ENCODE measurements at regions not wholly inside any gene's neighbourhood (a gene's known extent, or its start where the extent isn't known, plus 50 kb on each side); places are given as distances from the start of the nearest gene placed in this dataset.

DNA sequence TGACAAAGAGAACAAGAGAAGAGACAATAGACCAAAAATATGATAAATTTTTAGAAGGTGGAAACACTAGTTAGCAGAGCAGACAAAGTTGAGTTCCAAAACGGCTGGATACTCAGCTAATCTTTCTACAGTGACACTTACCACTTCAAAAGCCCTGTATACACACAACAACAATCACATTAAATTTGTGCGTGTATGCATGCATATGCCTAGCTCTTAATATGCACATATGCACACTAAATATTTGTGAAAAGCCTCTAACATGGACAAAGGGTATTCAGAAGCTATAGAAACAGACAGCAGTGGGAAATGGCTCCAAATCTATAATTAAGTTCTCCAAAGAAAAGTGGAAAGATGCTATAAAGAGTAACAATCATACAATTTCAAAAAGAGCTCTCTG lies 476.4 kb downstream of the HTR7 start:
- TF ChIP-seq, protein P1, sequence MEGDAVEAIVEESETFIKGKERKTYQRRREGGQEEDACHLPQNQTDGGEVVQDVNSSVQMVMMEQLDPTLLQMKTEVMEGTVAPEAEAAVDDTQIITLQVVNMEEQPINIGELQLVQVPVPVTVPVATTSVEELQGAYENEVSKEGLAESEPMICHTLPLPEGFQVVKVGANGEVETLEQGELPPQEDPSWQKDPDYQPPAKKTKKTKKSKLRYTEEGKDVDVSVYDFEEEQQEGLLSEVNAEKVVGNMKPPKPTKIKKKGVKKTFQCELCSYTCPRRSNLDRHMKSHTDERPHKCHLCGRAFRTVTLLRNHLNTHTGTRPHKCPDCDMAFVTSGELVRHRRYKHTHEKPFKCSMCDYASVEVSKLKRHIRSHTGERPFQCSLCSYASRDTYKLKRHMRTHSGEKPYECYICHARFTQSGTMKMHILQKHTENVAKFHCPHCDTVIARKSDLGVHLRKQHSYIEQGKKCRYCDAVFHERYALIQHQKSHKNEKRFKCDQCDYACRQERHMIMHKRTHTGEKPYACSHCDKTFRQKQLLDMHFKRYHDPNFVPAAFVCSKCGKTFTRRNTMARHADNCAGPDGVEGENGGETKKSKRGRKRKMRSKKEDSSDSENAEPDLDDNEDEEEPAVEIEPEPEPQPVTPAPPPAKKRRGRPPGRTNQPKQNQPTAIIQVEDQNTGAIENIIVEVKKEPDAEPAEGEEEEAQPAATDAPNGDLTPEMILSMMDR (IDR thresholded peaks at IDR 0.05): no peak
- TF ChIP-seq POLR2AphosphoS5 (IDR thresholded peaks at IDR 0.05) (no peak), POLR2A (IDR thresholded peaks at IDR 0.05) (no peak)
